LNCaP clone FGC (cell line): ENCODE measurements at regions not wholly inside any gene's neighbourhood (a gene's known extent, or its start where the extent isn't known, plus 50 kb on each side); places are given as distances from the start of the nearest gene placed in this dataset.
A peak's percentile ranks its signal among the peaks of the same experiment; 100 is the strongest.

Source experiments
- DNase-seq: peaks from one replicate; pipeline ENCODE4 v3.0.0-alpha.2; 2011; ENCODE audit warnings: low read depth
- H3K4me3 ChIP-seq: 2 replicates; pipeline ENCODE4 v1.5.1; 2011; ENCODE audit warnings: mild to moderate bottlenecking, low read depth, low read length, control low read depth
- CTCF ChIP-seq: IDR thresholded peaks from 2 replicates; pipeline ENCODE4 v1.5.1; 2012; ENCODE audit warnings: mild to moderate bottlenecking; ENCODE audit not compliant: control insufficient read depth, insufficient read depth; ENCODE audit errors: extremely low read depth

GRCh38 chr17:34167354-34167753, 87.7 kb upstream of the CCL2 start:
- no peak for TF ChIP-seq CTCF
- H3K4me3 ChIP-seq: no peak overlapping the region
- peak; percentile 77 for DNase-seq

- TF ChIP-seq CTCF: no peak
- DNase-seq: no peak
Measured at GRCh38 chr17:34168989-34169388, 86.1 kb upstream of the CCL2 start.

GRCh38 chr17:34169496-34169895, 85.6 kb upstream of the CCL2 start:
- no peak for DNase-seq
- no peak for TF ChIP-seq CTCF

More at GRCh38 chr17:34168989-34169388, 86.1 kb upstream of the CCL2 start:
- H3K4me3 ChIP-seq: no peak overlapping the region

GRCh38 chr17:34171245-34171818, 83.8 kb upstream of the CCL2 start:
- peak; percentile 90 for TF ChIP-seq CTCF
- no peak overlapping the region for H3K4me3 ChIP-seq
- DNase-seq: peak; percentile 39

More at GRCh38 chr17:34169496-34169895, 85.6 kb upstream of the CCL2 start:
- H3K4me3 ChIP-seq: no peak overlapping the region

- no peak for TF ChIP-seq CTCF
- DNase-seq: no peak
- H3K4me3 ChIP-seq: no peak overlapping the region
Measured at GRCh38 chr17:34172390-34172918, 82.6 kb upstream of the CCL2 start.

GRCh38 chr17:34173241-34173640, 81.8 kb upstream of the CCL2 start:
- TF ChIP-seq CTCF: no peak

GRCh38 chr17:34174496-34174895, 80.6 kb upstream of the CCL2 start:
- TF ChIP-seq CTCF: no peak
- no peak overlapping the region for H3K4me3 ChIP-seq
- no peak for DNase-seq

More at GRCh38 chr17:34173241-34173640, 81.8 kb upstream of the CCL2 start:
- no peak for DNase-seq
- no peak overlapping the region for H3K4me3 ChIP-seq
